ENCODE measurements at regions not wholly inside any gene's neighbourhood (a gene's known extent, or its start where the extent isn't known, plus 50 kb on each side); places are given as distances from the start of the nearest gene placed in this dataset.

GRCh38 chr1:243996223-243996622 lies 54.9 kb upstream of the ZBTB18 start:
- DNase-seq (ENCODE audit: low spot score in 2 of 2): no peak

GRCh38 chr1:243991650-243992049 lies 59.4 kb upstream of the ZBTB18 start:
- H3K9me3 Mint-ChIP-seq: peaks cover 8% of the 10 kb centered on the region
- H3K36me3 Mint-ChIP-seq: peaks cover 9% of the 10 kb centered on the region

More at GRCh38 chr1:243996223-243996622, 54.9 kb upstream of the ZBTB18 start:
- Mint-ChIP-seq H3K27me3 (peaks cover 4% of the 10 kb centered on the region), H3K4me3 (no peak overlapping the region), H3K27ac (no peak overlapping the region), H3K9me3 (peaks cover 2% of the 10 kb centered on the region), H3K4me1 (peaks cover 4% of the 10 kb centered on the region), H3K36me3 (peaks cover 3% of the 10 kb centered on the region)
- no peak for ATAC-seq (ENCODE audit: low read depth)

GRCh38 chr1:243984788-243985187 lies 66.3 kb upstream of the ZBTB18 start:
- Mint-ChIP-seq H3K27me3 (peaks cover 4% of the 10 kb centered on the region), H3K9me3 (peaks cover 3% of the 10 kb centered on the region), H3K4me1 (no peaks in the 10 kb centered on the region), H3K36me3 (peaks cover 4% of the 10 kb centered on the region), H3K27ac (no peak overlapping the region), H3K4me3 (no peak overlapping the region)
- DNase-seq (ENCODE audit: low spot score in 2 of 2) (no peak), ATAC-seq (ENCODE audit: low read depth) (no peak)

More at GRCh38 chr1:243991650-243992049, 59.4 kb upstream of the ZBTB18 start:
- no peaks in the 10 kb centered on the region for H3K4me1 Mint-ChIP-seq
- ATAC-seq (ENCODE audit: low read depth): no peak
- H3K4me3 Mint-ChIP-seq: no peak overlapping the region
- H3K27me3 Mint-ChIP-seq: peaks cover 3% of the 10 kb centered on the region
- no peak overlapping the region for H3K27ac Mint-ChIP-seq
- DNase-seq (ENCODE audit: low spot score in 2 of 2): no peak

GRCh38 chr1:243982447-243983018 lies 68.5 kb upstream of the ZBTB18 start:
- H3K36me3 Mint-ChIP-seq: peaks cover 3% of the 10 kb centered on the region
- peaks cover 4% of the 10 kb centered on the region for H3K27me3 Mint-ChIP-seq
- DNase-seq (ENCODE audit: low spot score in 2 of 2) (no peak), ATAC-seq (ENCODE audit: low read depth) (no peak)
- peaks cover 3% of the 10 kb centered on the region for H3K9me3 Mint-ChIP-seq
- no peak overlapping the region for H3K4me3 Mint-ChIP-seq
- H3K27ac Mint-ChIP-seq: no peak overlapping the region
- no peaks in the 10 kb centered on the region for H3K4me1 Mint-ChIP-seq

- Mint-ChIP-seq H3K27me3 (no peaks in the 10 kb centered on the region), H3K4me1 (no peaks in the 10 kb centered on the region), H3K9me3 (no peaks in the 10 kb centered on the region), H3K27ac (no peak overlapping the region), H3K4me3 (no peak overlapping the region), H3K36me3 (no peaks in the 10 kb centered on the region)
- ATAC-seq (ENCODE audit: low read depth) (no peak), DNase-seq (ENCODE audit: low spot score in 2 of 2) (no peak)
Measured at GRCh38 chr1:243980471-243980870, 70.6 kb upstream of the ZBTB18 start.

- Mint-ChIP-seq H3K4me3 (no peak overlapping the region), H3K4me1 (no peaks in the 10 kb centered on the region), H3K36me3 (no peaks in the 10 kb centered on the region), H3K27ac (no peak overlapping the region), H3K27me3 (no peaks in the 10 kb centered on the region), H3K9me3 (no peaks in the 10 kb centered on the region)
- no peak for ATAC-seq (ENCODE audit: low read depth)
- no peak for DNase-seq (ENCODE audit: low spot score in 2 of 2)
Measured at GRCh38 chr1:243980071-243980470, 71.0 kb upstream of the ZBTB18 start.

GRCh38 chr1:243979396-243979795 lies 71.7 kb upstream of the ZBTB18 start:
- Mint-ChIP-seq H3K36me3 (no peaks in the 10 kb centered on the region), H3K4me1 (no peaks in the 10 kb centered on the region), H3K9me3 (no peaks in the 10 kb centered on the region), H3K27ac (no peak overlapping the region), H3K4me3 (no peak overlapping the region), H3K27me3 (peaks cover 1% of the 10 kb centered on the region)
- ATAC-seq (ENCODE audit: low read depth) (no peak), DNase-seq (ENCODE audit: low spot score in 2 of 2) (no peak)

- Mint-ChIP-seq H3K27ac (no peak overlapping the region), H3K9me3 (no peaks in the 10 kb centered on the region), H3K36me3 (peaks cover under 1% of the 10 kb centered on the region), H3K4me1 (no peaks in the 10 kb centered on the region), H3K4me3 (no peak overlapping the region), H3K27me3 (peaks cover 2% of the 10 kb centered on the region)
- ATAC-seq (ENCODE audit: low read depth) (no peak), DNase-seq (ENCODE audit: low spot score in 2 of 2) (no peak)
Measured at GRCh38 chr1:243977094-243977493, 74.0 kb upstream of the ZBTB18 start.

- ATAC-seq (ENCODE audit: low read depth): no peak
- no peak for DNase-seq (ENCODE audit: low spot score in 2 of 2)
- H3K4me3 Mint-ChIP-seq: no peak overlapping the region
- H3K27me3 Mint-ChIP-seq: peaks cover 8% of the 10 kb centered on the region
- no peaks in the 10 kb centered on the region for H3K9me3 Mint-ChIP-seq
- H3K4me1 Mint-ChIP-seq: no peaks in the 10 kb centered on the region
- H3K27ac Mint-ChIP-seq: no peak overlapping the region
- peaks cover 1% of the 10 kb centered on the region for H3K36me3 Mint-ChIP-seq
Measured at GRCh38 chr1:243974451-243975292, 76.4 kb upstream of the ZBTB18 start.

GRCh38 chr1:243973169-243973568 lies 77.9 kb upstream of the ZBTB18 start:
- no peak overlapping the region for H3K4me3 Mint-ChIP-seq
- DNase-seq (ENCODE audit: low spot score in 2 of 2): no peak
- H3K27ac Mint-ChIP-seq: no peak overlapping the region
- H3K4me1 Mint-ChIP-seq: no peaks in the 10 kb centered on the region
- H3K9me3 Mint-ChIP-seq: no peaks in the 10 kb centered on the region
- ATAC-seq (ENCODE audit: low read depth): no peak
- peaks cover 1% of the 10 kb centered on the region for H3K36me3 Mint-ChIP-seq
- peaks cover 10% of the 10 kb centered on the region for H3K27me3 Mint-ChIP-seq

- ATAC-seq (ENCODE audit: low read depth) (no peak), DNase-seq (ENCODE audit: low spot score in 2 of 2) (no peak)
- H3K9me3 Mint-ChIP-seq: no peaks in the 10 kb centered on the region
- H3K27me3 Mint-ChIP-seq: peaks cover 14% of the 10 kb centered on the region
- H3K36me3 Mint-ChIP-seq: peaks cover 1% of the 10 kb centered on the region
- no peak overlapping the region for H3K4me3 Mint-ChIP-seq
- H3K27ac Mint-ChIP-seq: no peak overlapping the region
- H3K4me1 Mint-ChIP-seq: no peaks in the 10 kb centered on the region
Measured at GRCh38 chr1:243970077-243970476, 81.0 kb upstream of the ZBTB18 start.

GRCh38 chr1:243968413-243968812 lies 82.7 kb upstream of the ZBTB18 start:
- peaks cover 12% of the 10 kb centered on the region for H3K27me3 Mint-ChIP-seq
- H3K36me3 Mint-ChIP-seq: peaks cover 1% of the 10 kb centered on the region
- no peak for DNase-seq (ENCODE audit: low spot score in 2 of 2)
- no peaks in the 10 kb centered on the region for H3K4me1 Mint-ChIP-seq
- H3K9me3 Mint-ChIP-seq: no peaks in the 10 kb centered on the region
- no peak overlapping the region for H3K4me3 Mint-ChIP-seq
- no peak for ATAC-seq (ENCODE audit: low read depth)
- no peak overlapping the region for H3K27ac Mint-ChIP-seq

GRCh38 chr1:243964915-243965314 lies 86.2 kb upstream of the ZBTB18 start:
- no peak overlapping the region for H3K27ac Mint-ChIP-seq

GRCh38 chr1:243963571-243963970 lies 87.5 kb upstream of the ZBTB18 start:
- H3K4me3 Mint-ChIP-seq: no peak overlapping the region
- no peak for DNase-seq (ENCODE audit: low spot score in 2 of 2)
- H3K4me1 Mint-ChIP-seq: no peaks in the 10 kb centered on the region

More at GRCh38 chr1:243964915-243965314, 86.2 kb upstream of the ZBTB18 start:
- no peaks in the 10 kb centered on the region for H3K36me3 Mint-ChIP-seq
- ATAC-seq (ENCODE audit: low read depth) (no peak), DNase-seq (ENCODE audit: low spot score in 2 of 2) (no peak)
- peaks cover 10% of the 10 kb centered on the region for H3K27me3 Mint-ChIP-seq
- H3K4me3 Mint-ChIP-seq: no peak overlapping the region
- no peaks in the 10 kb centered on the region for H3K9me3 Mint-ChIP-seq
- no peaks in the 10 kb centered on the region for H3K4me1 Mint-ChIP-seq

More at GRCh38 chr1:243963571-243963970, 87.5 kb upstream of the ZBTB18 start:
- H3K36me3 Mint-ChIP-seq: no peaks in the 10 kb centered on the region
- peaks cover 11% of the 10 kb centered on the region for H3K27me3 Mint-ChIP-seq
- ATAC-seq (ENCODE audit: low read depth): no peak
- no peak overlapping the region for H3K27ac Mint-ChIP-seq
- no peaks in the 10 kb centered on the region for H3K9me3 Mint-ChIP-seq
